A549 (cell line): ENCODE measurements at regions not wholly inside any gene's neighbourhood (a gene's known extent, or its start where the extent isn't known, plus 50 kb on each side); places are given as distances from the start of the nearest gene placed in this dataset.

Experiments
- ATAC-seq, 2 experiments: fragments of 200-7000 bp in 1 of 2; fragments of >200 bp in 1 of 2; cut with Nextera tagmentation in 1 of 2; cut with Tn5 transposase in 1 of 2; 3 replicates each; pipeline versions ENCODE4 v1.8.0 to v1.9.1; 2018 to 2020; ENCODE audit warnings: mild to moderate bottlenecking in 1 of 2, moderate library complexity in 1 of 2
- CTCF ChIA-PET: fragments of 300-600 bp; sonication (Branson Sonifier 250); formaldehyde crosslinking; extraction: SDS; loops from one replicate; lab custom pipeline; 2021; ENCODE audit warnings: antibody characterized with exemption, inconsistent platforms; lab: Yijun Ruan, JAX
- POLR2A ChIA-PET: fragments of 350-600 bp; formaldehyde crosslinking; extraction: SDS; loops from one replicate; lab custom pipeline; 2021; ENCODE audit warnings: antibody characterized with exemption, inconsistent platforms; lab: Yijun Ruan, JAX
- DNase-seq, 2 experiments: peaks; one replicate each; pipeline versions ENCODE4 v3.0.0 to v3.0.0-alpha.2; 2011 to 2016; ENCODE audit warnings: low read depth in 1 of 2, low spot score in 1 of 2
- FAIRE-seq: peaks from 2 replicates; lab custom pipeline; 2011; peaks lifted over from hg19 to GRCh38; lab: Jason Lieb, UNC
- H3K27ac ChIP-seq, 2 experiments: fragments of >200 bp; sonication (Bioruptor Twin); formaldehyde crosslinking; 3 replicates each; pipeline ENCODE4 v1.5.1; 2016 to 2017
- H3K4me1 ChIP-seq: fragments of >200 bp; sonication (Bioruptor Twin); formaldehyde crosslinking; 3 replicates; pipeline ENCODE4 v1.6.1; 2016
- H3K4me2 ChIP-seq: fragments of >200 bp; sonication (Bioruptor Twin); formaldehyde crosslinking; 3 replicates; pipeline ENCODE4 v1.6.1; 2016
- H3K4me3 ChIP-seq: fragments of >200 bp; sonication (Bioruptor Twin); formaldehyde crosslinking; 3 replicates; pipeline ENCODE4 v1.5.1; 2016
- H3K9me3 ChIP-seq: fragments of >200 bp; sonication (Bioruptor Twin); formaldehyde crosslinking; 3 replicates; pipeline ENCODE4 v1.6.1; 2016
- BHLHE40 ChIP-seq: IDR thresholded peaks from 2 replicates; pipeline ENCODE4 v1.6.1; 2012; ENCODE audit warnings: low read depth, low read length, inconsistent platforms
- CBX2 ChIP-seq: fragments of 200-600 bp; sonication (generic); IDR thresholded peaks from 2 replicates; pipeline ENCODE4 v1.6.1; 2016; ENCODE audit warnings: low read depth, mild to moderate bottlenecking, borderline replicate concordance
- CHD2 ChIP-seq: fragments of 150-350 bp; IDR thresholded peaks from 2 replicates; pipeline ENCODE4 v1.6.1; 2014; ENCODE audit warnings: low read length; ENCODE audit not compliant: partially characterized antibody
- EHF ChIP-seq: fragments of 250-450 bp; sonication (Bioruptor Pico); IDR thresholded peaks from 2 replicates; pipeline ENCODE4 v1.5.0; 2020; ENCODE audit warnings: mild to moderate bottlenecking
- FOSL2 ChIP-seq, 2 experiments: fragments of 450-650 bp in 1 of 2; fragments of >200 bp in 1 of 2; sonication (Bioruptor Twin) in 1 of 2; formaldehyde crosslinking; IDR thresholded peaks; 2 replicates each; pipeline versions ENCODE4 v1.5.0 to v1.6.1; 2016 to 2020; ENCODE audit warnings: mild to moderate bottlenecking in 1 of 2, moderate library complexity in 1 of 2
- FOXS1 ChIP-seq: fragments of 250-450 bp; sonication (Bioruptor Pico); IDR thresholded peaks from 2 replicates; pipeline ENCODE4 v1.5.0; 2020; ENCODE audit warnings: mild to moderate bottlenecking, moderate library complexity
- GATA3 ChIP-seq: IDR thresholded peaks from 2 replicates; pipeline ENCODE4 v1.6.1; 2012; ENCODE audit warnings: borderline replicate concordance
- HDAC2 ChIP-seq: fragments of 200-600 bp; sonication (generic); IDR thresholded peaks from 2 replicates; pipeline ENCODE4 v1.6.1; 2016
- HOXA7 ChIP-seq: fragments of 250-450 bp; sonication (Bioruptor Pico); IDR thresholded peaks from 2 replicates; pipeline ENCODE4 v1.5.0; 2020; ENCODE audit warnings: mild to moderate bottlenecking, moderate library complexity
- HOXB13 ChIP-seq: fragments of 250-450 bp; sonication (Bioruptor Pico); IDR thresholded peaks from 2 replicates; pipeline ENCODE4 v1.5.0; 2020; ENCODE audit warnings: low read depth, mild to moderate bottlenecking, moderate library complexity
- HOXB5 ChIP-seq: fragments of 250-450 bp; sonication (Bioruptor Pico); IDR thresholded peaks from 2 replicates; pipeline ENCODE4 v1.5.0; 2020; ENCODE audit warnings: mild to moderate bottlenecking, moderate library complexity
- JUN ChIP-seq, 2 experiments: fragments of >200 bp; sonication (Bioruptor Twin); formaldehyde crosslinking; IDR thresholded peaks; 2 replicates in 1 of 2; 3 replicates in 1 of 2; pipeline ENCODE4 v1.6.1; 2016 to 2017
- MAFK ChIP-seq: fragments of 450-650 bp; IDR thresholded peaks from 2 replicates; pipeline ENCODE4 v1.6.1; 2014; ENCODE audit not compliant: partially characterized antibody
- MAZ ChIP-seq: fragments of 150-350 bp; IDR thresholded peaks from 2 replicates; pipeline ENCODE4 v1.6.1; 2014; ENCODE audit warnings: antibody characterized with exemption, low read depth, low read length, borderline replicate concordance
- NPAS2 ChIP-seq: fragments of 250-450 bp; sonication (Bioruptor Pico); IDR thresholded peaks from 2 replicates; pipeline ENCODE4 v1.8.0; 2022; ENCODE audit warnings: mild to moderate bottlenecking, moderate library complexity, borderline replicate concordance
- PHF8 ChIP-seq: fragments of 200-600 bp; sonication (generic); IDR thresholded peaks from 2 replicates; pipeline ENCODE4 v1.6.1; 2016; ENCODE audit warnings: low read depth, mild to moderate bottlenecking, antibody characterized with exemption, moderate library complexity, borderline replicate concordance
- RAD21 ChIP-seq, 2 experiments: fragments of >200 bp in 1 of 2; sonication (Bioruptor Twin) in 1 of 2; formaldehyde crosslinking in 1 of 2; IDR thresholded peaks in 1 of 2; conservative IDR thresholded peaks in 1 of 2; 2 replicates in 1 of 2; 3 replicates in 1 of 2; pipeline ENCODE4 v1.6.1; 2012 to 2018; ENCODE audit warnings: inconsistent platforms in 1 of 2
- RARB ChIP-seq: fragments of 250-450 bp; sonication (Bioruptor Pico); IDR thresholded peaks from 2 replicates; pipeline ENCODE4 v1.8.0; 2021; ENCODE audit warnings: mild to moderate bottlenecking, moderate library complexity
- RCOR1 ChIP-seq: fragments of 150-350 bp; IDR thresholded peaks from 2 replicates; pipeline ENCODE4 v1.6.1; 2014; ENCODE audit warnings: antibody characterized with exemption, low read length, low read depth
- RFX5 ChIP-seq: fragments of 450-650 bp; IDR thresholded peaks from 2 replicates; pipeline ENCODE4 v1.7.1; 2014; ENCODE audit warnings: antibody characterized with exemption, mild to moderate bottlenecking, moderate library complexity
- RNF2 ChIP-seq: fragments of 200-600 bp; sonication (generic); IDR thresholded peaks from 2 replicates; pipeline ENCODE4 v1.6.1; 2016; ENCODE audit warnings: low read depth, mild to moderate bottlenecking, antibody characterized with exemption, moderate library complexity, borderline replicate concordance
- WGBS: methylation state at CpG from one replicate; pipeline ENCODE4 v1.1.6; 2017; ENCODE audit errors: missing lambda C conversion rate; 5-methylcytosine and 5-hydroxymethylcytosine counted together
- TF ChIP-seq, protein P1 (sequence below): fragments of 250-450 bp; sonication (Bioruptor Pico); IDR thresholded peaks from 2 replicates; pipeline ENCODE4 v1.5.0; 2020; ENCODE audit warnings: low read depth, mild to moderate bottlenecking, moderate library complexity
- TF ChIP-seq, protein P2 (sequence below): fragments of 150-350 bp; IDR thresholded peaks from 2 replicates; pipeline ENCODE4 v1.6.1; 2014; ENCODE audit warnings: low read depth, mild to moderate bottlenecking, low read length
- TF ChIP-seq, protein P3 (sequence below): fragments of 450-650 bp; IDR thresholded peaks from 2 replicates; pipeline ENCODE4 v1.6.1; 2014; ENCODE audit warnings: antibody characterized with exemption
- TF ChIP-seq, protein P4 (sequence below): fragments of >200 bp; sonication (Bioruptor Twin); formaldehyde crosslinking; IDR thresholded peaks from 3 replicates; pipeline ENCODE4 v1.6.1; 2016

DNA sequence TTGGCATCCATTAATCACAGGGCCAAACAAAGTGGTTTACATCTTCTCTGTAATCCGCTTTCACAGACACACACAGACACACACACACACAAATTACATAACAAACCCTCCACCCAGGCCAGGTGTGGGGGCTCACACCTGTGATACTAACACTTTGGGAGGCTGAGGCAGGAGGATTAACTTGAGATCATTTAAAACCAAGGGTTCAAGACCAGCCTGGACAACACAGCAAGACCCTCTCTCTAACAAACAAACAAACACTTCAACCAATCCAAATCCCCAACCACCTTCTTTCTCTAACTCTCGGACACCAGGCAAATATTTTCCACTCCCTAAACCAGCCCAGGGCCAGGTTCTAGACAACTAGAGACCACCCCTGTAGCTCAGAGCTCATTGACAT, 79.5 kb upstream of the XPO1 start:
- TF ChIP-seq FOSL2 (IDR thresholded peaks at IDR 0.05) (no peak), FOSL2 (CRISPR knock-in tag; IDR thresholded peaks at IDR 0.05) (no peak), HDAC2 (no peak), CBX2 (no peak), RAD21 (conservative IDR thresholded peaks at IDR 0.05 in 1 of 2, IDR thresholded peaks at IDR 0.05 in 1 of 2) (no peak), BHLHE40 (no peak), FOXS1 (CRISPR knock-in tag) (no peak), RARB (CRISPR knock-in tag) (no peak), PHF8 (no peak), MAZ (no peak), HOXB13 (no peak), HOXA7 (no peak), HOXB5 (CRISPR knock-in tag) (no peak), GATA3 (no peak), JUN (IDR thresholded peaks at IDR 0.05) (no peak), NPAS2 (CRISPR knock-in tag) (no peak)
- TF ChIP-seq, protein P1, sequence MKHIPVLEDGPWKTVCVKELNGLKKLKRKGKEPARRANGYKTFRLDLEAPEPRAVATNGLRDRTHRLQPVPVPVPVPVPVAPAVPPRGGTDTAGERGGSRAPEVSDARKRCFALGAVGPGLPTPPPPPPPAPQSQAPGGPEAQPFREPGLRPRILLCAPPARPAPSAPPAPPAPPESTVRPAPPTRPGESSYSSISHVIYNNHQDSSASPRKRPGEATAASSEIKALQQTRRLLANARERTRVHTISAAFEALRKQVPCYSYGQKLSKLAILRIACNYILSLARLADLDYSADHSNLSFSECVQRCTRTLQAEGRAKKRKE (CRISPR knock-in tag) = no peak
- TF ChIP-seq, protein P2, sequence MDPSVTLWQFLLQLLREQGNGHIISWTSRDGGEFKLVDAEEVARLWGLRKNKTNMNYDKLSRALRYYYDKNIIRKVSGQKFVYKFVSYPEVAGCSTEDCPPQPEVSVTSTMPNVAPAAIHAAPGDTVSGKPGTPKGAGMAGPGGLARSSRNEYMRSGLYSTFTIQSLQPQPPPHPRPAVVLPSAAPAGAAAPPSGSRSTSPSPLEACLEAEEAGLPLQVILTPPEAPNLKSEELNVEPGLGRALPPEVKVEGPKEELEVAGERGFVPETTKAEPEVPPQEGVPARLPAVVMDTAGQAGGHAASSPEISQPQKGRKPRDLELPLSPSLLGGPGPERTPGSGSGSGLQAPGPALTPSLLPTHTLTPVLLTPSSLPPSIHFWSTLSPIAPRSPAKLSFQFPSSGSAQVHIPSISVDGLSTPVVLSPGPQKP = no peak
- TF ChIP-seq, protein P3, sequence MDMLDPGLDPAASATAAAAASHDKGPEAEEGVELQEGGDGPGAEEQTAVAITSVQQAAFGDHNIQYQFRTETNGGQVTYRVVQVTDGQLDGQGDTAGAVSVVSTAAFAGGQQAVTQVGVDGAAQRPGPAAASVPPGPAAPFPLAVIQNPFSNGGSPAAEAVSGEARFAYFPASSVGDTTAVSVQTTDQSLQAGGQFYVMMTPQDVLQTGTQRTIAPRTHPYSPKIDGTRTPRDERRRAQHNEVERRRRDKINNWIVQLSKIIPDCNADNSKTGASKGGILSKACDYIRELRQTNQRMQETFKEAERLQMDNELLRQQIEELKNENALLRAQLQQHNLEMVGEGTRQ = no peak
- Histone ChIP-seq H3K9me3 (no peaks in the 10 kb centered on the region), H3K4me2 (no peak overlapping the region), H3K4me1 (peaks cover 20% of the 10 kb centered on the region), H3K4me3 (no peak overlapping the region), H3K27ac (no peak overlapping the region)
- DNase-seq (no peak), FAIRE-seq (no peak), ATAC-seq (no peak)
- ChIA-PET CTCF (interaction anchor here (0.6 to 1.4 kb wide), 2 partner anchors 9 to 233 kb away, joined by 3 to 7 read pairs; no protein-coding TSS in a partner anchor), POLR2A (interaction anchor here (0.6 to 2.0 kb wide), 2 partner anchors 80 to 159 kb away, joined by 3 to 5 read pairs; partner anchors contain the start of gene XPO1)
- 90% methylated on average over 2 of the region's 2 CpGs for WGBS

DNA sequence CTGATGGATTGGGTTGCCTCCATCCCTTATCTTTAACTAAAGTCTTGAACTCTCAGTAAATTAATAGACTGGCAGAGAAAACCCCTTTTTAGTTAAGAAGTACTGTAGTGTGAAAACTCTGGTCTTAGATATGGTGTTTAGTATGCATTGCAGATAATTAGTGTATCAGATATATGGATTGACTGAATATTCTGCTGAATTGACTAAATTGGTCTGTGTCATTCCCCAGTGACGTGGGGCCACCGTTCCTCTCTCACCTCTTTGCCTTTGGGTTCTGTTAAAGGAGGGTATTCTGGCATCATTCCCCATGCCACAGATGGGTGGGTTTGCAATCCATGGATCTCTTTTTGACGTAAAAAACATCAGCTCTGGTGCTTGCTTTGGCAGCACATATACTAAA, 67.1 kb upstream of the XPO1 start:
- POLR2A ChIA-PET = no interaction called here

DNA sequence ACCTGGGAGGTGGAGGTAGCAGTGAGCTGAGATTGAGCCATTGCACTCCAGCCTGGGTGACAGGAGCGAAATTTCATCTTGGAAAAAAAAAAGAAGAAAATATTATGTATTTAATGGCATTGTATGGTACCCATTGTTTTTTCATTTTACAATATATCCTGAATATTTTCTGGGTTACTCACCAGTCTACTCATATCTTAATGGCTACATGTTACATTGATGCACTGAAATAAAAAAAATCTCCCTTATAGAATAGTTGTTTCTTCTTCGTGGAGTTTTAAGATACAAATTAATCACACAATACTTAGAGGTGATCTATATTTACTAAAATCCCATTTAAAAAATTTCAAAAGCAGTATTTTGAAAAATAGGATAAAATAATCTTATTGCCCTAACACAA, 66.3 kb upstream of the XPO1 start:
- no peak for ATAC-seq
- POLR2A ChIA-PET = no interaction called here
- H3K4me2 ChIP-seq = no peak overlapping the region

More for the DNA sequence above, 67.1 kb upstream of the XPO1 start:
- H3K27ac ChIP-seq = no peak overlapping the region
- ATAC-seq (no peak), DNase-seq (no peak), FAIRE-seq (no peak)
- no peak overlapping the region for H3K4me3 ChIP-seq
- no peak overlapping the region for H3K4me2 ChIP-seq
- no peaks in the 10 kb centered on the region for H3K9me3 ChIP-seq
- TF ChIP-seq EHF = no peak
- TF ChIP-seq MAFK = peak; percentile 85
- CTCF ChIA-PET = no interaction called here
- H3K4me1 ChIP-seq = no peaks in the 10 kb centered on the region
- WGBS = 95% methylated on average over 3 of the region's 3 CpGs

More for the DNA sequence above, 66.3 kb upstream of the XPO1 start:
- Histone ChIP-seq H3K4me3 (no peak overlapping the region), H3K9me3 (no peaks in the 10 kb centered on the region), H3K4me1 (no peaks in the 10 kb centered on the region), H3K27ac (no peak overlapping the region)
- TF ChIP-seq FOXS1 (CRISPR knock-in tag) = no peak
- TF ChIP-seq, protein P4, sequence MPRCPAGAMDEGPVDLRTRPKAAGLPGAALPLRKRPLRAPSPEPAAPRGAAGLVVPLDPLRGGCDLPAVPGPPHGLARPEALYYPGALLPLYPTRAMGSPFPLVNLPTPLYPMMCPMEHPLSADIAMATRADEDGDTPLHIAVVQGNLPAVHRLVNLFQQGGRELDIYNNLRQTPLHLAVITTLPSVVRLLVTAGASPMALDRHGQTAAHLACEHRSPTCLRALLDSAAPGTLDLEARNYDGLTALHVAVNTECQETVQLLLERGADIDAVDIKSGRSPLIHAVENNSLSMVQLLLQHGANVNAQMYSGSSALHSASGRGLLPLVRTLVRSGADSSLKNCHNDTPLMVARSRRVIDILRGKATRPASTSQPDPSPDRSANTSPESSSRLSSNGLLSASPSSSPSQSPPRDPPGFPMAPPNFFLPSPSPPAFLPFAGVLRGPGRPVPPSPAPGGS = no peak
- TF ChIP-seq CHD2 = no peak
- TF ChIP-seq RCOR1 = no peak
- TF ChIP-seq RNF2 = no peak
- TF ChIP-seq RFX5 = no peak
- TF ChIP-seq HOXB13 = no peak
- DNase-seq (no peak), FAIRE-seq (no peak)
- CTCF ChIA-PET = no interaction called here
- 75% methylated on average over 2 of the region's 2 CpGs for WGBS
